Aorta (tissue), 5 donors: ENCODE measurements at regions not wholly inside any gene's neighbourhood (a gene's known extent, or its start where the extent isn't known, plus 50 kb on each side); places are given as distances from the start of the nearest gene placed in this dataset.
A peak's percentile ranks its signal among the peaks of the same experiment; 100 is the strongest.

ENCODE experiments used
- ATAC-seq: fragments of 200-7000 bp; cut with Tn5 transposase; one replicate; pipeline ENCODE4 v1.9.1; 2022; ENCODE audit warnings: moderate library complexity; ENCODE audit not compliant: low FRiP score
- DNase-seq, 2 donors: peaks; one replicate each; pipeline ENCODE4 v3.0.0-alpha.2; 2020
- H3K27ac ChIP-seq, 2 donors: one replicate each; pipeline ENCODE4 v1.5.1; 2013; ENCODE audit warnings: low read length in 2 of 2, mild to moderate bottlenecking in 2 of 2, moderate library complexity in 2 of 2, control low read depth in 1 of 2, inconsistent platforms in 1 of 2, low read depth in 1 of 2
- H3K27me3 ChIP-seq, 2 donors: one replicate each; pipeline ENCODE4 v1.6.1; 2013; ENCODE audit warnings: control low read depth in 1 of 2, low read length in 1 of 2, mild to moderate bottlenecking in 1 of 2, moderate library complexity in 1 of 2; ENCODE audit not compliant: insufficient read depth in 2 of 2, control insufficient read depth in 1 of 2
- H3K36me3 ChIP-seq, 2 donors: one replicate each; pipeline ENCODE4 v1.6.1; 2013; ENCODE audit warnings: control low read depth in 1 of 2, low read length in 1 of 2, mild to moderate bottlenecking in 1 of 2; ENCODE audit not compliant: insufficient read depth in 2 of 2, control insufficient read depth in 1 of 2
- H3K4me1 ChIP-seq, 2 donors: one replicate each; pipeline ENCODE4 v1.6.1; 2013; ENCODE audit warnings: low read length in 2 of 2, control low read depth in 1 of 2, mild to moderate bottlenecking in 1 of 2, moderate library complexity in 1 of 2; ENCODE audit not compliant: insufficient read depth in 2 of 2, control insufficient read depth in 1 of 2
- H3K4me3 ChIP-seq, 2 donors: one replicate each; pipeline ENCODE4 v1.5.1; 2013; ENCODE audit warnings: low read length in 2 of 2, control low read depth in 1 of 2, mild to moderate bottlenecking in 1 of 2
- H3K9me3 ChIP-seq: one replicate; pipeline ENCODE4 v1.6.1; 2013; ENCODE audit warnings: mild to moderate bottlenecking, low read length; ENCODE audit not compliant: control insufficient read depth
- WGBS, 2 donors: extraction: QIAGEN DNeasy Blood & Tissue Kit; methylation state at CpG; one replicate each; pipeline ENCODE4 v1.1.7; 2013; 5-methylcytosine and 5-hydroxymethylcytosine counted together
- intact Hi-C, 2 donors: fragments of 100-400 bp; cut with DNase I; formaldehyde crosslinking; loops; one replicate each; pipeline versions ENCODE4 v1.14.2 to v1.15.0; 2022
- donor health status: healthy with polysubstance abuse.
- donor health status: Bipolar disorder and iron deficiency.
- donor health status: DM: no; HTN: no; CAD: no.
- donor health status: DM: no; HTN: no; CAD: no.
- donor health status: DM: yes; HTN: yes; CAD: no.

DNA sequence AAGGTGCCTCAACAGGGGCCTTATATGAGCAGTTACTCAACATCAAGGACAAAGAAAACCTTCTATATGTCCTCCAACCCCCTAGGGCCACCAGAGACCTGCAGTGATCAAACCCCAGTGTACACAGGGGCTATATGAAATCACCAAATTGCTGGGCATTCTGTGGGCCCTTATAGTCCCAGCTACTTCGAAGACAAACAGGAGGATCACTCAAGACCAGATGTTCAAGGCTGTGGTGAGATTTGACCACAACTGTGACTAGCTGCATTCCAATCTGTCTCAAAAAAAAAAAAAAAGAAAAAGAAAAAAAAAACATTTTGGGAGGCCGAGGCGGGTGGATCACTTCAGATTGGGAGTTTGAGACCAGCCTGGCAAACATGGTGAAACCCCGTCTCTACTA lies 51.0 kb upstream of the PRB2 start:
- no peaks in the 10 kb centered on the region for H3K36me3 ChIP-seq
- WGBS, 2 donors = 74 to 85% methylated on average over 4 of the region's 4 CpGs
- H3K9me3 ChIP-seq = no peaks in the 10 kb centered on the region
- H3K27me3 ChIP-seq = no peaks in the 10 kb centered on the region
- no peaks in the 10 kb centered on the region for H3K4me1 ChIP-seq
- no peak overlapping the region for H3K27ac ChIP-seq
- no peak overlapping the region for H3K4me3 ChIP-seq
- DNase-seq = no peak
- no peak for ATAC-seq
- intact Hi-C loops = no loop called here

DNA sequence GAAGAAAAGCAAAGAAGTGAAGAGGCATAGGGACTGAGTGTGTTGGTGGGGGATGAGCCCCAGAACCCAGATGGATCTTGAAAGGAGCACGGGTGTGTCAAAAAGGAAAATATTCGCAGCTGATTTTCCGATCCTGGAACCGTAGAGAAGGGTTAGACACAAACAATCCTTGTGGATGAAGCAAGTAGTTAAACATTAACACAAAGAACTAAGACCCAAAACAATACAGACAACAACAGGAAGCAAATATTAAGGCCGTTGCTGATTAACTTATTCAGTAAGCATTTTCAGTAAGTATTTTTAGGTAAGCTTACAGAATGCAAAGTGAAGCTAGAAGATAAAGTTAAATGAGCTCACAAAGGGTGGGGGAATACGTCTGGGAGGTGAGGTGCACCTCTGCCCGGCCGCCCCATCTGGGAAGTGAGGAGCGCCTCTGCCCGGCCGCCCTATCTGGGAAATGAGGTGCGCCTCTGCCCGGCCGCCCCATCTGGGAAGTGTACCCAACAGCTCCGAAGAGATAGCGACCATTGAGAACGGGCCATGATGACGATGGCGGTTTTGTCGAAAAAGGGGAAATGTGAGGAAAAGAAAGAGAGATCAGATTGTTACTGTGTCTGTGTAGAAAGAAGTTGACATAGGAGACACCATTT lies 62.8 kb upstream of the PRB2 start:
- intact Hi-C loops = no loop called here
- WGBS, 2 donors = 82 to 85% methylated on average over 19 to 20 of the region's 20 CpGs
- Histone ChIP-seq H3K4me3 (no peak overlapping the region), H3K27ac (no peak overlapping the region), H3K36me3 (no peaks in the 10 kb centered on the region), H3K9me3 (no peaks in the 10 kb centered on the region), H3K27me3 (no peaks in the 10 kb centered on the region), H3K4me1 (no peaks in the 10 kb centered on the region)
- no peak for ATAC-seq
- DNase-seq = no peak

- no peaks in the 10 kb centered on the region for H3K27me3 ChIP-seq
- intact Hi-C loops = no loop called here
- no peaks in the 10 kb centered on the region for H3K4me1 ChIP-seq
- WGBS, 2 donors = 81 to 83% methylated on average over 1 of the region's 1 CpG
- H3K36me3 ChIP-seq = no peaks in the 10 kb centered on the region
- no peaks in the 10 kb centered on the region for H3K9me3 ChIP-seq
- no peak overlapping the region for H3K27ac ChIP-seq
- ATAC-seq (no peak), DNase-seq (no peak)
- H3K4me3 ChIP-seq = no peak overlapping the region
These were observed 65.1 kb upstream of the PRB2 start for GRCh38 chr12:11460343-11461023.

GRCh38 chr12:11461433-11461832 lies 66.1 kb upstream of the PRB2 start:
- ATAC-seq (no peak), DNase-seq (no peak)
- WGBS, 2 donors = 56 to 60% methylated on average over 4 of the region's 4 CpGs
- intact Hi-C loops = no loop called here
- H3K27ac ChIP-seq = no peak overlapping the region
- H3K4me3 ChIP-seq = no peak overlapping the region
- H3K36me3 ChIP-seq = no peaks in the 10 kb centered on the region
- H3K27me3 ChIP-seq = no peaks in the 10 kb centered on the region
- no peaks in the 10 kb centered on the region for H3K9me3 ChIP-seq
- H3K4me1 ChIP-seq = no peaks in the 10 kb centered on the region

- H3K9me3 ChIP-seq = no peaks in the 10 kb centered on the region
- DNase-seq = no peak
- no peaks in the 10 kb centered on the region for H3K27me3 ChIP-seq
- H3K27ac ChIP-seq = no peak overlapping the region
- intact Hi-C loops = no loop called here
- no peaks in the 10 kb centered on the region for H3K4me1 ChIP-seq
- no peak for ATAC-seq
- no peak overlapping the region for H3K4me3 ChIP-seq
- no peaks in the 10 kb centered on the region for H3K36me3 ChIP-seq
- 41 to 50% methylated on average over 1 of the region's 1 CpG for WGBS, 2 donors
These were observed 81.7 kb upstream of the PRB2 start for GRCh38 chr12:11477110-11477509.

DNA sequence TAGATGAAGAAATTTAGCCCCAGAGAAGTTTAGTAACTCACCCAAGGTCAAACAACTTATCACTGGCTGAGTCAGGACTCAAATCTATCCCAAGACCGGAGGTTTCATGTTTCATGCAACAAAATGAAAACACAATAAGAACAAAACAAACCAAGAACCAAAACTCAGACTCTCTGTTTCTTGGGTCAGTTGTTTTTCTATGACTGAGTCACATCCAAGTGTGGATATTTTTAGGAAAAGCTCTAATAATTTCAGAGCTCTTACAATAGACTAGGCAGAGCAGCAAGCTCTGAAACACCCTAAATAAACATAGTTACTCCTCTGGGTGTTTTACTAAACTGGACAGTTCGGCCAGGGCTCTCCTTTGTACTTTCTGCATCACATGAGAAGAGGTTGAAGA lies 87.6 kb upstream of the PRB2 start:
- Histone ChIP-seq H3K27me3 (no peaks in the 10 kb centered on the region), H3K27ac (peak overlapping the region in 1 of 2 donors; percentile 62), H3K4me1 (peaks cover 0 to 5% of the 10 kb centered on the region in 2 donors), H3K36me3 (no peaks in the 10 kb centered on the region), H3K9me3 (no peaks in the 10 kb centered on the region), H3K4me3 (no peak overlapping the region)
- no peak for DNase-seq
- ATAC-seq = no peak
- WGBS, 2 donors = 9% methylated on average over 2 of the region's 2 CpGs
- intact Hi-C loops = loop anchor here (10.0 kb wide), 2 partner anchors 288 to 868 kb away; partner anchors contain the start of gene MAGOHB (in 1 of the 2)

- peaks cover 0 to 5% of the 10 kb centered on the region in 2 donors for H3K4me1 ChIP-seq
- H3K36me3 ChIP-seq = no peaks in the 10 kb centered on the region
- DNase-seq (peak; percentile 87 to 89), ATAC-seq (peak; percentile 88)
- H3K4me3 ChIP-seq = no peak overlapping the region
- no peak overlapping the region for H3K27ac ChIP-seq
- WGBS, 2 donors = 24 to 25% methylated on average over 13 of the region's 13 CpGs
- H3K9me3 ChIP-seq = no peaks in the 10 kb centered on the region
- intact Hi-C loops = loop anchor here (2.0 to 10.0 kb wide), 5 partner anchors 260 to 872 kb away; partner anchors contain the start of gene MAGOHB (in 1 of the 2)
- H3K27me3 ChIP-seq = no peaks in the 10 kb centered on the region
These were observed 91.5 kb upstream of the PRB2 start for GRCh38 chr12:11486623-11487444.

DNA sequence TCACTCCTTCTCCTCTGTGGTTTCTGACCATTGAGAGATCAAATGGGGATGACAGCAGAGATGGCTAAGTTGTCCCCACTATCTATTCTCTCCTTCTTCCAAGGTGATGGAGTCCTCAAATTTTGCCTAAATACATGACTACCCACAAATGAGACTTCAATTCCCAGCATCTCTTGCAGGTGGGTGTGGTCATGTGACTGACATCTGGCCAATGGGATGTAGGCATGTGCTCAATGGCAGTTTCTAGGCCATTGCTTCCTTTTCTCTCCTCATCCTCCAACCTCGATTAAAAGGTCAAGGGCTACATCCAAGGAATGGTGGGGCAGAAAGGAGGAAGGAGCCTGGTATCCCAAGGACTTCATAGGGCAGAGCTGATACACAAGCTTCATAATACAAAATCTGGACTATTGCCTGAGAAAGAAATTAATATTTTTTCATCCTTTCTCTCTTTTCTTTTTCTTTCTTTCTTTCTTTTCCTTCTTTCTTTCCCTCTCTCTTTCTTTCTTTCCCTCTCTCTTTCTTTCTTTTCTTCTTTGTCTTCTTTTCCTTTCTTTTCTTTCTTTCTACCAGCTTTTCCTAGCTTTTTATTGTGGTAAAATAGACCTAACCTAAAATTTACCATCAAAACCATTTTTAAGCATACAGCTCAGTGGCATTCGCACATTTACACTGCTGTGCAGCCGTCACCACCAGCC lies 100.9 kb upstream of the PRB2 start:
- Histone ChIP-seq H3K36me3 (no peaks in the 10 kb centered on the region), H3K4me1 (no peaks in the 10 kb centered on the region), H3K27ac (no peak overlapping the region), H3K9me3 (peaks cover 4% of the 10 kb centered on the region), H3K27me3 (peaks cover 0 to 5% of the 10 kb centered on the region in 2 donors), H3K4me3 (no peak overlapping the region)
- intact Hi-C loops = no loop called here
- DNase-seq (no peak), ATAC-seq (no peak)
- 79 to 81% methylated on average over 3 of the region's 3 CpGs for WGBS, 2 donors
